Skeletal muscle tissue (tissue), 3 donors: ENCODE measurements at regions not wholly inside any gene's neighbourhood (a gene's known extent, or its start where the extent isn't known, plus 50 kb on each side); places are given as distances from the start of the nearest gene placed in this dataset.

Experiments
- H3K27ac ChIP-seq: one replicate; pipeline ENCODE4 v1.7.0; 2013; ENCODE audit warnings: mild to moderate bottlenecking, low read depth, low read length, inconsistent platforms
- H3K27me3 ChIP-seq, 3 donors: one replicate each; pipeline ENCODE4 v1.7.0; 2013; ENCODE audit warnings: low read length in 3 of 3; ENCODE audit not compliant: control insufficient read depth in 3 of 3, insufficient read depth in 3 of 3
- H3K36me3 ChIP-seq, 3 donors: one replicate each; pipeline ENCODE4 v1.7.0; 2013; ENCODE audit warnings: low read length in 3 of 3; ENCODE audit not compliant: control insufficient read depth in 3 of 3, insufficient read depth in 3 of 3
- H3K4me1 ChIP-seq, 3 donors: one replicate each; pipeline ENCODE4 v1.7.0; 2013; ENCODE audit warnings: low read length in 3 of 3, mild to moderate bottlenecking in 3 of 3; ENCODE audit not compliant: control insufficient read depth in 3 of 3, insufficient read depth in 3 of 3
- H3K4me3 ChIP-seq, 3 donors: one replicate each; pipeline ENCODE4 v1.7.0; 2013; ENCODE audit warnings: low read length in 3 of 3
- H3K9ac ChIP-seq, 3 donors: one replicate each; pipeline ENCODE4 v1.7.0; 2013; ENCODE audit warnings: low read length in 3 of 3, mild to moderate bottlenecking in 3 of 3, moderate library complexity in 2 of 3, low read depth in 1 of 3
- H3K9me3 ChIP-seq, 3 donors: one replicate each; pipeline ENCODE4 v1.7.0; 2013; ENCODE audit warnings: low read length in 3 of 3; ENCODE audit not compliant: control insufficient read depth in 3 of 3
- donor health status: Osteomylitis.

- Histone ChIP-seq H3K27me3 (no peaks in the 10 kb centered on the region), H3K4me3 (no peak overlapping the region), H3K9ac (no peak overlapping the region), H3K36me3 (no peaks in the 10 kb centered on the region), H3K9me3 (no peaks in the 10 kb centered on the region), H3K27ac (no peak overlapping the region), H3K4me1 (no peaks in the 10 kb centered on the region)
Observed at GRCh38 chr3:86740751-86741150, 250.2 kb downstream of the VGLL3 start.

GRCh38 chr3:86739244-86739643 lies 251.7 kb downstream of the VGLL3 start:
- Histone ChIP-seq H3K9ac (no peak overlapping the region), H3K36me3 (no peaks in the 10 kb centered on the region), H3K4me1 (no peaks in the 10 kb centered on the region)

GRCh38 chr3:86738684-86739083 lies 252.3 kb downstream of the VGLL3 start:
- H3K27ac ChIP-seq = no peak overlapping the region
- H3K9ac ChIP-seq = no peak overlapping the region
- H3K27me3 ChIP-seq = no peaks in the 10 kb centered on the region
- H3K4me1 ChIP-seq = no peaks in the 10 kb centered on the region
- H3K36me3 ChIP-seq = no peaks in the 10 kb centered on the region
- H3K4me3 ChIP-seq = no peak overlapping the region
- H3K9me3 ChIP-seq = no peaks in the 10 kb centered on the region

More at GRCh38 chr3:86739244-86739643, 251.7 kb downstream of the VGLL3 start:
- H3K27ac ChIP-seq = no peak overlapping the region
- no peaks in the 10 kb centered on the region for H3K9me3 ChIP-seq
- no peak overlapping the region for H3K4me3 ChIP-seq
- no peaks in the 10 kb centered on the region for H3K27me3 ChIP-seq

GRCh38 chr3:86737517-86737916 lies 253.4 kb downstream of the VGLL3 start:
- no peak overlapping the region for H3K27ac ChIP-seq

GRCh38 chr3:86733257-86733656 lies 257.7 kb downstream of the VGLL3 start:
- H3K27me3 ChIP-seq = no peaks in the 10 kb centered on the region
- peaks cover 0 to 3% (median 0%) of the 10 kb centered on the region in 3 donors for H3K9me3 ChIP-seq
- H3K4me1 ChIP-seq = no peaks in the 10 kb centered on the region
- H3K4me3 ChIP-seq = no peak overlapping the region
- no peak overlapping the region for H3K27ac ChIP-seq
- no peaks in the 10 kb centered on the region for H3K36me3 ChIP-seq
- H3K9ac ChIP-seq = no peak overlapping the region

More at GRCh38 chr3:86737517-86737916, 253.4 kb downstream of the VGLL3 start:
- no peaks in the 10 kb centered on the region for H3K27me3 ChIP-seq
- H3K4me1 ChIP-seq = no peaks in the 10 kb centered on the region
- H3K4me3 ChIP-seq = no peak overlapping the region
- peaks cover 0 to under 1% (median 0%) of the 10 kb centered on the region in 3 donors for H3K9me3 ChIP-seq
- H3K9ac ChIP-seq = no peak overlapping the region
- H3K36me3 ChIP-seq = no peaks in the 10 kb centered on the region

GRCh38 chr3:86731501-86731901 lies 259.4 kb downstream of the VGLL3 start:
- Histone ChIP-seq H3K36me3 (no peaks in the 10 kb centered on the region), H3K4me1 (no peaks in the 10 kb centered on the region), H3K27ac (no peak overlapping the region), H3K9ac (no peak overlapping the region), H3K4me3 (no peak overlapping the region), H3K9me3 (peaks cover 0 to 3% (median 0%) of the 10 kb centered on the region in 3 donors), H3K27me3 (no peaks in the 10 kb centered on the region)

- no peaks in the 10 kb centered on the region for H3K9me3 ChIP-seq
- no peak overlapping the region for H3K9ac ChIP-seq
- no peaks in the 10 kb centered on the region for H3K36me3 ChIP-seq
- H3K27me3 ChIP-seq = no peaks in the 10 kb centered on the region
- H3K27ac ChIP-seq = no peak overlapping the region
- no peak overlapping the region for H3K4me3 ChIP-seq
- no peaks in the 10 kb centered on the region for H3K4me1 ChIP-seq
Observed at GRCh38 chr3:86723433-86723832, 267.5 kb downstream of the VGLL3 start.

- H3K9ac ChIP-seq = no peak overlapping the region
- no peaks in the 10 kb centered on the region for H3K27me3 ChIP-seq
- H3K36me3 ChIP-seq = no peaks in the 10 kb centered on the region
- H3K4me1 ChIP-seq = no peaks in the 10 kb centered on the region
- H3K4me3 ChIP-seq = no peak overlapping the region
- H3K9me3 ChIP-seq = no peaks in the 10 kb centered on the region
- H3K27ac ChIP-seq = no peak overlapping the region
Observed at GRCh38 chr3:86711634-86712033, 279.3 kb downstream of the VGLL3 start.

- no peak overlapping the region for H3K4me3 ChIP-seq
- H3K36me3 ChIP-seq = no peaks in the 10 kb centered on the region
- H3K9me3 ChIP-seq = no peaks in the 10 kb centered on the region
- no peak overlapping the region for H3K27ac ChIP-seq
- no peaks in the 10 kb centered on the region for H3K4me1 ChIP-seq
- no peaks in the 10 kb centered on the region for H3K27me3 ChIP-seq
- no peak overlapping the region for H3K9ac ChIP-seq
Observed at GRCh38 chr3:86708893-86709292, 282.1 kb downstream of the VGLL3 start.

- Histone ChIP-seq H3K27me3 (no peaks in the 10 kb centered on the region), H3K9ac (no peak overlapping the region), H3K27ac (no peak overlapping the region)
Observed at GRCh38 chr3:86702381-86702958, 288.5 kb downstream of the VGLL3 start.

More at GRCh38 chr3:86702381-86702958, 288.5 kb downstream of the VGLL3 start:
- Histone ChIP-seq H3K36me3 (no peaks in the 10 kb centered on the region), H3K4me1 (no peaks in the 10 kb centered on the region), H3K4me3 (no peak overlapping the region), H3K9me3 (peaks cover 0 to 2% (median 0%) of the 10 kb centered on the region in 3 donors)
